Fibroblast of skin of left biceps (primary cell): ENCODE measurements at regions not wholly inside any gene's neighbourhood (a gene's known extent, or its start where the extent isn't known, plus 50 kb on each side); places are given as distances from the start of the nearest gene placed in this dataset.
"Not testable (repeated sequence)": the region's sequence is repeated elsewhere in the genome, so short reads cannot be mapped to it uniquely, and the experiment has no call there.

Source experiments
- DNase-seq, 2 experiments: peaks; one replicate each; pipeline ENCODE4 v3.0.0-alpha.2; 2013; ENCODE audit warnings: low read depth in 2 of 2

DNA sequence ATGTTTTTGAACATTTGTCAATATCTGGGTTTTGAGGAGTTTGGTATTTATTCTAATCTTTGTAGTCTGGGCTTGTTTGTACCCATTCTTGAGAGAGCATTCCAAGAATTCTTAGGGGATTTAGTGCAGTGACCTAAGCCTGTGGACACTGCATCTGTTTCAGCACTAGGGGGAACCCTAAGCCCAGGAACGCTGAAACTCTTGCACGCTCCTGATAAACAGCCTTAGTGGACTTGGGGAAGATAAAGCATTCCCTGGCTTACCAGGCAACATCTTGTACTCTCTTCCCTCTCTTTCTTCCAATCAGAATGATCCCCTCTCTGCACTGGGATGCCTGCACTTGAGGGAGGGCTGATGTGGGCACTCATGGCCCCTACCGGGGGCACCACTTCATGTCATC, 654.9 kb upstream of the HTR2C start:
- no peak for DNase-seq

DNA sequence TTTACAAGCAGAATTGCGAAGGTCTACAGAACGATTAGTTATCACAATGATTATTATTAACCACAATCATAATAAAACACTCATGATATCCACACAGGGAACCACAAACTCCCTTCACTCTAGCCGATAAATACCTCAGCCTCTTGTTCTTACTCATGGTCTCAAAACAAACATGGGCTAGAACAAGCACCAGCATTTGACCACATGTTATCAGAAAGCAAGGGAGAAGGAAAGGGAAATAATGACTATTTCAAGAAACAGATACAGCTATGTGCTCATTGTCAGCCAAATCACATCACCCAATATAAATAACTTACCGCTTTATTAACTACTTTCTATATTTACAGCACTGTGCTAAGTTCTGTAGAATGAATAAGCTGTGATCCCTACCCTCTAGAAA, 663.2 kb upstream of the HTR2C start:
- DNase-seq, result no peak

GRCh38 chrX:113919387-113919786, 664.5 kb upstream of the HTR2C start:
- DNase-seq, result no peak

GRCh38 chrX:113906168-113906567, 677.7 kb upstream of the HTR2C start:
- DNase-seq, result no peak

DNA sequence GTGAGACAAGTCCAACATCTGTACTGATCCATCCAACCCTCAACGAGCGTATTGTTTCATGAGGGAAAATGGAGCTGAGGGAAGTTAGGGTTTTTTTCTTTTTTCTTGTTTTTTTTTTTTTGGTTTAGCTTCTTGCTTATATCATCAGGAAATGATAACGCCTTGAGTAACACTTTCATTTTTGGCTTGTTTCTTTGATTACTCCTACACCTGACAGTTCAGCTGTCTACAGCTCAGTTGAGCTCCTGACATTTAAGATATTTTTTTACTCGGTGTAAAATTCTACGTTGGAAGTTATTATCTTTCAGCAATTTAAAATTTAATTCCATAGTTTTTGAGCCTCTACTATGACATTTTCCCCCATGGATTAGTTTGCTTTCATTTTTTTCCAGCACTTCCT, 691.0 kb upstream of the HTR2C start:
- no peak for DNase-seq

DNA sequence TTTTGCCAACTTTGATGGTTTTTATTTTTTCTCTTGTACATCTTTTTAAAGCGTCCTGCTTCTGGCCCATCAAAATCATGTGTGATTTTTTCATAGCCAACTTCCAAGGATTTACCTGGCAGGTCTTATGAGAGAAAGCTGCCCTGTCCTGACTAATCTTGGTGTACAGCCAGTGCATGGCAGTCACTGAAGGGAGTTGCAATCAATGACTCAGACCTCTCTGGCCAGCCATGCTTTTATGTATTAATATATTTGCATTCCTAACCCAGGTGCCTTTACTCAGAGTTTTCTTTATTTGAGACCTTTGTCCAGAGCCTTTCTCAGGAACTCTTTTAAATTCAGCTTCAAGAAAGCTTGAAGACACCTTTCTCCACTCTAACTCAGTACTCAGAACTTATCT, 691.5 kb upstream of the HTR2C start:
- no peak for DNase-seq

DNA sequence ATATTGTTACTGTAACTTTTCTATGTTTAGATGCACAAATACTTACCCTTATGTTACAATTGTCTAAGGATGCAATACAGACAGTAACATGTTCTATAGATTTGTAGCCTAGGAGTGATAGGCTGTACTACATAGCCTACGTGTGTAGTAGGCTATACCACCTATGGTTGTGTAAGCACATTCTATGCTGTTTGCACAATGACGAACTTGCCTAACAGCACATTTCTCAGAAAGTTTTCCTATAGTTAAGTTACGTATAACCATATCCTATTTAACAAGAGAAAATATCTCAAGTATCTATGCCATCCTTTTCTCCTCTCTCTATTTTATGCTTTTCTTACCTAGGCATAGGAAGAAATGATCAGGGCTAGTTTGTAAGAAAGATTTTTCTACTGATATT, 710.8 kb upstream of the HTR2C start:
- DNase-seq, result no peak

DNA sequence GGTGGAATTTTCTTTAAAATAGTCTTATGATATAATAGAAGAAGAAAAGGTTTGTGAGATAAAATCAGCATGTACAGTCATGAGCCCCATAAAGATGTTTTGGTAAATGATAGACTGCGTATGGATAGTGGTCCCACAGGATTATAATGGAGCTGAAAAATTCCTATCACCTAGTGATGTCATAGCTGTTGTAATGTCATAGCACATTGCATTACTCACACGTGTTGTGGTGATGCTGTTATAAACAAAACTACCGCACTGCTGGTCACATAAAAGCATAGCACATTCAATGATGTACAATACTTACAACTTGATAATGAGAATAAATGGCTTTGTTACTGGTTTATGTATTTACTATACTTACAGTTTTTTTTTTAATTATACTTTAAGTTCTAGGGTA, 715.2 kb upstream of the HTR2C start:
- no peak for DNase-seq

DNA sequence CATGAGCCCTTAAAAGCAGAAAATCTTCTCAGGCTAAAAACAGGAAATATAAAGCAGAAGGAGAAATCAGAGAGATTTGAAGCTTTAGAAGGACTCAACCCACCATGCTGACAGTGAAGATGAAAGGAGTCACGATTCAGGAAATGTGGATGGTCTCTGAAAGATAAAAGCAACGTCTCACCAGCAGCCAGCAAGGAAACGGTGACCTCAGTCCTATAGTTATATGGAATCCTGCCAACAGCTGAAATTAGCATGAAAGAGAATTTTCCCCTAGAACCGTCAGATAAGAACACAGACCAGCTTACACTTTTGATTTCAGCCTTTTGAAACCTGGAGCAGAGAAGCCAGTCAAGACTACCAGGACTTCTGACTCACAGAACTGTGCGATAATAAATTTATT, 715.7 kb upstream of the HTR2C start:
- DNase-seq, result no peak

DNA sequence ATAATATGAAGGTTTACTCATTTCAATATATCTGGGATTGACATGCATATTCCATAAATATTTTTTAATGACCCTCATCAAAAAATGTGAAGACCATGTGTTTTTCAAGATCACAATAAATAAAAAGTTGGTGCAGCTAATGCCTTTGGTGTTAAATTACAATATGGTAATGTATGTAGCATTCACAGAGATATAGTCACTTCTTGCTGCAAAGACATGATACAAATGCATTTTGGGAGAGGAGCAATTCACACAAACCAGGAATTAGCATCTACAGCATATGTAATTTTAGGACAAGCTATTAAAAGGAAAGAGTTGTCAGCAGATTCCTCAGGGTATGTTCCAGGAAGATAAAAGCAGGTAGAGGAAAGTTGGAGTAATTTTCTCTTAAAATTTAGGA, 734.5 kb upstream of the HTR2C start:
- no peak for DNase-seq

DNA sequence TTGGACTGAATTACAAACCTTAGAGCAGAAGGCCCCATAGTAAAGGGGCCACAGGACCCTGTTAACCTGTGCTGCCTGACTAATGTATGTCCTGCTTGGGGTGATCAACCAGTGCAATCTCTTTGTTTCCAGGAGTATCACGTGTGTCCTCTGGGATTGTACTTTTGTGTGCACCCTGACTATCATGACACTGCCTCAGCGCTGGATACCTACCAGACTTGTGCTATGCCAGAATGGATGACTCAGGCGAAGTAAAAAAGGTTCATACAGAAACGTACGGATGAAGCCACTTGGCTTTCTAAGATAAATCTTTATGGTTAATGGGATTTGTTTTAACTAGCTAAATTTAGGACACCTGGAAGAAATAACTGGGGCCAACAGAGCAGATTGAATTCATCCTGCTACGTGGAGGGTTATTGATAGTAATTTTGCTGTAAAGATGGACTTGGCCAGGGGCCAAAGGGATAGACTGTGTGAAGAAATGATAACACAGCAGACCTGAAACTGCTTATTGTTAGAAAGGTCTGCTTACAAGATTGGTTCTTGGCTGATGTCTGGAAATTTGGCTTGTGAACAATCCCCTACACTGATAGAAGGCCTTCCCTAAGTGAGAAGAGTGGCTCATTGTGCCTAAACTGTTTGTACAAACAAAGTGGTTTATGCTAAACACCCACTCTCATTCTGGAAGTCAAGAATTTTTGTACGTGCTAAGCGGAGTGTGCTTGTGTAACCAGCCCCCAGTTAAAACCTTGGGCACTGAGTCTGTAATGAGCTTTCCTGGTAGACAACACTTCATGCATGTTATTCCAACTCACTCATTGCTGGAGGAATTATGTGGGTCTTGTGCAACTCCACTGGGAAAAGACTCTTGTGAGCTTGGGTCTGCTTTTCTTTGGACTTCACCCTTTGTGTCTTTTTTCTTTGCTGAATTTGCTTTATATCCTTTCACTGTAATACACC, 750.5 kb upstream of the HTR2C start:
- DNase-seq, result no peak

GRCh38 chrX:113828470-113828869, 755.4 kb upstream of the HTR2C start:
- no peak for DNase-seq

- no peak for DNase-seq
Observed at GRCh38 chrX:113818346-113818745, 765.5 kb upstream of the HTR2C start.

DNA sequence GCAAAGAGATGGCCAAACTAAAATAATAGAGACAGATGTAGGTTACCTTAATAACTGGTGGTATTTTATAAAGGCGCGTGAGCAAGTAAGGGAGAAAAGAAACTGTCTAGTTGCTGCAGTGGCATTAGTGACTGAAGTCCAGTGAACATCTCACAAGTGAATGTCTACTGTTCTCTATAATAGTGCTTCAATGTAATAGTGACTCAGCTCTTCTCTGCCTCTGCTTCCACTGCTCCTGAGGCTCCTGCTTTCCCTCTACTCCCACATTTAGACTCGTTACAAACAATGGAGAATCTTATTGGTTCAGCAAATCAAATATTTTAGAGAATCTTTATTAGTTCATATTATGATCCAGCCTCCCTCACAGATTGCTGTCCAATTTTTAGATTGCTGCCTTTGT, 779.1 kb upstream of the HTR2C start:
- DNase-seq, result no peak

DNA sequence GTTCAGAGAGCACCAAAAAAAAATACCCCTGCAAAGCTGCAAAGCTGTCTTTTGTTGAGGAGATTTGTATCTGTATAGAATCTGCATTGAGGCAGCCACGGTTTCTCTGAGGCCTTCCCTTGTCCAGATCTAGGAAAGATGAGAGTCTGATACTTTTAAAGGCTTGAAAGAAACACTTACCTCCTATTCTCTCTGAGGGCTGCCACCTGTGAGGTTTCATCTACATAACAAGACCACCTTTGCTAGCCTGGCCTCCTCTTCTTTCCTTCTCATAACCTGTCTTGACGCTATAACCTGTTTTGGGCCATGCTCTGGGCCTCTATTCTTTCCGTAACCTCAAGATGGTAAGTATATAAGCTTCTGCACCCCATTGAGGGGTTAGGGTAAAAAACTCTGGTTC, 779.6 kb upstream of the HTR2C start:
- no peak for DNase-seq

GRCh38 chrX:113802837-113803236, 781.0 kb upstream of the HTR2C start:
- no peak for DNase-seq

- DNase-seq, result no peak
Observed at GRCh38 chrX:113800955-113801354, 782.9 kb upstream of the HTR2C start.

DNA sequence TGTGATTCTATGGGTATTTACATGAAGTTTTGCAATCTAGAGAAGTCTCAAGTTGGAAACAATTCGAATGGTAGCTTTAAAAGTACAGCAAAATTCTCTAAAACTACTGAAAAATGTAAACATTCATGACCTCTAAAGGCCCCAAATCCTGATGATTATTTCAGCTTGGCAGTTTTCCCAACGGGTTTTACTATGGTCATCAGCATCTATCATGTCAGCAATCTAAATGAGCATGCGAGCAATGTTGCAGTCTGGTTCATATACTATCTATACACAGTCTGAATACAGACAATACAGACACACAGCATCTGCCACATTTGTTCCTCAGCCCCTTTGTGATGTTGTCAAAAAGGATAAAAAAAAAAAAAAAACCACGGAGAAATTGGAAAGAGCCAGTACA, 790.3 kb upstream of the HTR2C start:
- peak in 1 of 2 experiments; percentile 12 for DNase-seq

- no peak for DNase-seq
Observed at GRCh38 chrX:113790987-113791386, 792.9 kb upstream of the HTR2C start.

DNA sequence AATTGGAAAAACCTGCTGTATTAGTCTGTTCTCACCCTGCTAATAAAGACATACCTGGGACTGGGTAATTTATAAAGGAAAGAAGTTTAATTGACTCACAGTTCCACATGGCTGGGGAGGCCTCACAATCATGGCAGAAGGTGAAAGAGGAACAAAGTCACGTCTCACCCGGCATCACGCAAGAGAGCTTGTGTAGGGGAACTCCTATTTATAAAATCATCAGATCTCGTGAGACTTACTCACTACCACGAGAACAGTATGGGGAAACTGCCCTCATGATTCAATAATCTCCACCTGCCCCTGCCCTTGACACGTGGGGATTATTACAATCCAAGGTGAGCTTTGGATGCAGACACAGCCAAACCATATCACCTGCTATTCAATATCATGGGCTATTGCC, 799.1 kb upstream of the HTR2C start:
- DNase-seq, result not testable (repeated sequence)

- DNase-seq, result no peak
Observed at GRCh38 chrX:113770806-113771205, 813.1 kb upstream of the HTR2C start.

- DNase-seq, result no peak
Observed at GRCh38 chrX:113770071-113770470, 813.8 kb upstream of the HTR2C start.

GRCh38 chrX:113759422-113759821, 824.5 kb upstream of the HTR2C start:
- no peak for DNase-seq
